PC-9 (cell line): ENCODE measurements at regions not wholly inside any gene's neighbourhood (a gene's known extent, or its start where the extent isn't known, plus 50 kb on each side); places are given as distances from the start of the nearest gene placed in this dataset.

Experiments
- CTCF ChIP-seq: fragments of 200-600 bp; sonication (generic); conservative IDR thresholded peaks from 2 replicates; pipeline ENCODE4 v1.6.1; 2017; ENCODE audit warnings: mixed run types, antibody characterized with exemption, mild to moderate bottlenecking, moderate library complexity
- EZH2 ChIP-seq: fragments of 200-600 bp; sonication (generic); IDR thresholded peaks from 2 replicates; pipeline ENCODE4 v1.8.0; 2017; ENCODE audit warnings: antibody characterized with exemption, low read depth

- peak; percentile 72 for TF ChIP-seq CTCF
- no peak for TF ChIP-seq EZH2
Measured at GRCh38 chr5:26329562-26330189, 708.7 kb downstream of the CDH9 start.
